ENCODE measurements at regions not wholly inside any gene's neighbourhood (a gene's known extent, or its start where the extent isn't known, plus 50 kb on each side); places are given as distances from the start of the nearest gene placed in this dataset.

GRCh38 chr5:116992681-116993080 is 418.1 kb upstream of the SEMA6A start:
- no peaks in the 10 kb centered on the region for H3K4me1 ChIP-seq (ENCODE audit: control insufficient read depth, low read depth, low read length)

GRCh38 chr5:116989995-116990394 is 415.4 kb upstream of the SEMA6A start:
- no peaks in the 10 kb centered on the region for H3K4me1 ChIP-seq (ENCODE audit: control insufficient read depth, low read depth, low read length)
- H3K9me3 ChIP-seq (ENCODE audit: control insufficient read depth, low read depth, low read length) = no peaks in the 10 kb centered on the region

More at GRCh38 chr5:116992681-116993080, 418.1 kb upstream of the SEMA6A start:
- Histone ChIP-seq H3K27me3 (ENCODE audit: control insufficient read depth, insufficient read depth, low read length) (no peaks in the 10 kb centered on the region), H3K9me3 (ENCODE audit: control insufficient read depth, low read depth, low read length) (no peaks in the 10 kb centered on the region), H3K36me3 (ENCODE audit: control insufficient read depth, low read depth, low read length) (no peaks in the 10 kb centered on the region), H3K4me3 (ENCODE audit: low read length) (no peak overlapping the region), H3K9ac (ENCODE audit: low read length) (no peak overlapping the region), H3K27ac (ENCODE audit: low read length) (no peak overlapping the region)

GRCh38 chr5:116982035-116982434 is 407.4 kb upstream of the SEMA6A start:
- H3K4me1 ChIP-seq (ENCODE audit: control insufficient read depth, low read depth, low read length) = no peaks in the 10 kb centered on the region
- no peaks in the 10 kb centered on the region for H3K27me3 ChIP-seq (ENCODE audit: control insufficient read depth, insufficient read depth, low read length)
- H3K9me3 ChIP-seq (ENCODE audit: control insufficient read depth, low read depth, low read length) = no peaks in the 10 kb centered on the region
- no peak overlapping the region for H3K4me3 ChIP-seq (ENCODE audit: low read length)
- no peak overlapping the region for H3K27ac ChIP-seq (ENCODE audit: low read length)
- no peak overlapping the region for H3K9ac ChIP-seq (ENCODE audit: low read length)
- no peaks in the 10 kb centered on the region for H3K36me3 ChIP-seq (ENCODE audit: control insufficient read depth, low read depth, low read length)

More at GRCh38 chr5:116989995-116990394, 415.4 kb upstream of the SEMA6A start:
- no peaks in the 10 kb centered on the region for H3K36me3 ChIP-seq (ENCODE audit: control insufficient read depth, low read depth, low read length)
- H3K4me3 ChIP-seq (ENCODE audit: low read length) = no peak overlapping the region
- no peak overlapping the region for H3K27ac ChIP-seq (ENCODE audit: low read length)
- H3K9ac ChIP-seq (ENCODE audit: low read length) = no peak overlapping the region
- H3K27me3 ChIP-seq (ENCODE audit: control insufficient read depth, insufficient read depth, low read length) = no peaks in the 10 kb centered on the region

DNA sequence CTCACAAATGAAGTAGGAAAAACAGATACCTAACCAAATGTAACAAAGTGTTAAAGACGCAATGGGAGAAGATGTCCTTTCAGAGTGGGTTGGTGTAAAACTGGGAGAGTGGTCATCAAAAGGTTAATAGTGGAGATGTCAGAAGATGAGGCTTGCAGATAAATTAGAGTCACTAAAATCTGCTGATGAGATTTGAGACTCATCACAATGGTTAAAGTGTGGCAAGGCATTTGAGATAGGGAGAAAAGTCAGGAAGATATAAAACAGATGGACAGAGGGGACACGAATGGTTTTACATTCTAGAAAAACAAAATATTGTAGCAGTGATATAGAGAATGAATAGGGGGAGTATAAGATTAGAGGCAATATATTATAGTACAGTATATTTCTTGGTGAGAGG is 406.0 kb upstream of the SEMA6A start:
- no peaks in the 10 kb centered on the region for H3K4me1 ChIP-seq (ENCODE audit: control insufficient read depth, low read depth, low read length)
- no peak overlapping the region for H3K27ac ChIP-seq (ENCODE audit: low read length)
- H3K27me3 ChIP-seq (ENCODE audit: control insufficient read depth, insufficient read depth, low read length) = no peaks in the 10 kb centered on the region
- H3K9me3 ChIP-seq (ENCODE audit: control insufficient read depth, low read depth, low read length) = no peaks in the 10 kb centered on the region
- no peak overlapping the region for H3K4me3 ChIP-seq (ENCODE audit: low read length)
- H3K9ac ChIP-seq (ENCODE audit: low read length) = no peak overlapping the region
- no peaks in the 10 kb centered on the region for H3K36me3 ChIP-seq (ENCODE audit: control insufficient read depth, low read depth, low read length)

DNA sequence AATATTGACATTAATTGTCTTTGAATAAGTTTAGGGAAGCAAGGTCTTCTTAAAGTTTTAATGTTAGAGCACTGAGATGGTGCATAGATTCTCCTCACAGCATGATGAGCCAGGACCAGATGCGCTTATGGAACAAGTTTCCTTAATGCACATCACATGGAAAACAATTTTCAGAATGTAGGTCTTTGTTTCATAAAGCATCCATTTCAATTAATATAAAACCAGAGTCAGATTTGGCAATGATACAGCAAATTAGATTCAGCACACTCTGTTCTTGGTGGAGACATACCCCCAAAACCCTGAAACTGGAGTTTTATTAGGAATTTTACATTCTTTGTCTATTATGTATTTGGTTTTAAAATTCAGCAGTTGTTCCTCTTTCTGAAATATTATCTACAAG is 402.1 kb upstream of the SEMA6A start:
- Histone ChIP-seq H3K9me3 (ENCODE audit: control insufficient read depth, low read depth, low read length) (no peaks in the 10 kb centered on the region), H3K4me3 (ENCODE audit: low read length) (no peak overlapping the region), H3K36me3 (ENCODE audit: control insufficient read depth, low read depth, low read length) (no peaks in the 10 kb centered on the region), H3K27me3 (ENCODE audit: control insufficient read depth, insufficient read depth, low read length) (no peaks in the 10 kb centered on the region), H3K27ac (ENCODE audit: low read length) (no peak overlapping the region), H3K4me1 (ENCODE audit: control insufficient read depth, low read depth, low read length) (no peaks in the 10 kb centered on the region), H3K9ac (ENCODE audit: low read length) (no peak overlapping the region)

- H3K27ac ChIP-seq (ENCODE audit: low read length) = no peak overlapping the region
- no peak overlapping the region for H3K9ac ChIP-seq (ENCODE audit: low read length)
These were observed 396.5 kb upstream of the SEMA6A start for GRCh38 chr5:116971131-116971530.

GRCh38 chr5:116970318-116970717 is 395.7 kb upstream of the SEMA6A start:
- Histone ChIP-seq H3K27me3 (ENCODE audit: control insufficient read depth, insufficient read depth, low read length) (no peaks in the 10 kb centered on the region), H3K36me3 (ENCODE audit: control insufficient read depth, low read depth, low read length) (no peaks in the 10 kb centered on the region), H3K4me3 (ENCODE audit: low read length) (no peak overlapping the region), H3K27ac (ENCODE audit: low read length) (no peak overlapping the region), H3K4me1 (ENCODE audit: control insufficient read depth, low read depth, low read length) (peaks cover 18% of the 10 kb centered on the region), H3K9ac (ENCODE audit: low read length) (no peak overlapping the region), H3K9me3 (ENCODE audit: control insufficient read depth, low read depth, low read length) (no peaks in the 10 kb centered on the region)

More at GRCh38 chr5:116971131-116971530, 396.5 kb upstream of the SEMA6A start:
- H3K36me3 ChIP-seq (ENCODE audit: control insufficient read depth, low read depth, low read length) = no peaks in the 10 kb centered on the region
- peaks cover 18% of the 10 kb centered on the region for H3K4me1 ChIP-seq (ENCODE audit: control insufficient read depth, low read depth, low read length)
- no peak overlapping the region for H3K4me3 ChIP-seq (ENCODE audit: low read length)
- H3K9me3 ChIP-seq (ENCODE audit: control insufficient read depth, low read depth, low read length) = no peaks in the 10 kb centered on the region
- H3K27me3 ChIP-seq (ENCODE audit: control insufficient read depth, insufficient read depth, low read length) = no peaks in the 10 kb centered on the region

DNA sequence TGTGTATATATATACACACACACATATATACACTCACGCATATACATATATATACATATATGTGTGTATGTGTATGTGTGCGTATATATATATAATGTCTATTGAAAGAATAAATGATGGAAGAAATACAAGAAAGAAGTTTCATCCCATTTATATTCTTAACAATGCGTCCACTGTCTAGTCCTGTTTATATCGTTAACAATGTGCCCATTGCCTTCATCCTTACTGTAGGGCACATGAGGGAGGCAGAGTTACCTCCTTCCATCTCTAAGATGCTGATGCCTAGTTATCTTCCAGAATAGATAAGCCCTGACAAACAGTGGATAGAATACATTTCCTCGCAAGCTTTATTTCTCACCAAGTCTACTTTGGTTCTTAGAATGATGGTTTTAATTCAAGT is 389.8 kb upstream of the SEMA6A start:
- H3K27ac ChIP-seq (ENCODE audit: low read length) = no peak overlapping the region
- H3K4me3 ChIP-seq (ENCODE audit: low read length) = no peak overlapping the region
- no peaks in the 10 kb centered on the region for H3K27me3 ChIP-seq (ENCODE audit: control insufficient read depth, insufficient read depth, low read length)
- no peaks in the 10 kb centered on the region for H3K9me3 ChIP-seq (ENCODE audit: control insufficient read depth, low read depth, low read length)
- H3K4me1 ChIP-seq (ENCODE audit: control insufficient read depth, low read depth, low read length) = peaks cover under 1% of the 10 kb centered on the region
- no peaks in the 10 kb centered on the region for H3K36me3 ChIP-seq (ENCODE audit: control insufficient read depth, low read depth, low read length)
- no peak overlapping the region for H3K9ac ChIP-seq (ENCODE audit: low read length)

GRCh38 chr5:116961021-116961420 is 386.4 kb upstream of the SEMA6A start:
- Histone ChIP-seq H3K27me3 (ENCODE audit: control insufficient read depth, insufficient read depth, low read length) (no peaks in the 10 kb centered on the region), H3K4me3 (ENCODE audit: low read length) (no peak overlapping the region), H3K4me1 (ENCODE audit: control insufficient read depth, low read depth, low read length) (no peaks in the 10 kb centered on the region), H3K36me3 (ENCODE audit: control insufficient read depth, low read depth, low read length) (no peaks in the 10 kb centered on the region), H3K9me3 (ENCODE audit: control insufficient read depth, low read depth, low read length) (no peaks in the 10 kb centered on the region), H3K9ac (ENCODE audit: low read length) (no peak overlapping the region), H3K27ac (ENCODE audit: low read length) (no peak overlapping the region)

DNA sequence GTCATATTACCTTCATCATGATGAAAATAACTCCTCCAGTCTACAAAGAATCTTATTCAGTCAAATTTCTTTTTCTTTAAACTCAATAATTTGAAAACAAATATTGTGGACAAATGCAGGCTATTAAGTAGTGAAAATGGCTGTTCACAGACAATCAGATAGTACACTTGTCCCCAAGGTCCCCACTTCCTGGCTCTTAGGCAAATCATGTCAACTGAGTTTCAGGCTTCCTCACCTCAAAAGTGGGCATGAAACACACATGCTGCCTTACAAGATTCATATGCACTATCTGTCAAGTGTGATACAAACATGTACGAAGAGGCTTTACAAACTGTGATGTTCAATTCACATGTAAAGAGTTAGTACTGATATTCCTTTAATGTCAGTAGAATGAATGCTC is 385.2 kb upstream of the SEMA6A start:
- Histone ChIP-seq H3K9me3 (ENCODE audit: control insufficient read depth, low read depth, low read length) (no peaks in the 10 kb centered on the region), H3K36me3 (ENCODE audit: control insufficient read depth, low read depth, low read length) (no peaks in the 10 kb centered on the region), H3K4me1 (ENCODE audit: control insufficient read depth, low read depth, low read length) (no peaks in the 10 kb centered on the region), H3K27ac (ENCODE audit: low read length) (no peak overlapping the region), H3K4me3 (ENCODE audit: low read length) (no peak overlapping the region), H3K27me3 (ENCODE audit: control insufficient read depth, insufficient read depth, low read length) (no peaks in the 10 kb centered on the region), H3K9ac (ENCODE audit: low read length) (no peak overlapping the region)

- no peaks in the 10 kb centered on the region for H3K9me3 ChIP-seq (ENCODE audit: control insufficient read depth, low read depth, low read length)
- no peak overlapping the region for H3K4me3 ChIP-seq (ENCODE audit: low read length)
- H3K27me3 ChIP-seq (ENCODE audit: control insufficient read depth, insufficient read depth, low read length) = no peaks in the 10 kb centered on the region
- H3K27ac ChIP-seq (ENCODE audit: low read length) = peak overlapping the region; percentile 88
- H3K4me1 ChIP-seq (ENCODE audit: control insufficient read depth, low read depth, low read length) = peaks cover 16% of the 10 kb centered on the region
- H3K9ac ChIP-seq (ENCODE audit: low read length) = peak overlapping the region; percentile 59
- no peaks in the 10 kb centered on the region for H3K36me3 ChIP-seq (ENCODE audit: control insufficient read depth, low read depth, low read length)
These were observed 378.8 kb upstream of the SEMA6A start for GRCh38 chr5:116953251-116953930.

DNA sequence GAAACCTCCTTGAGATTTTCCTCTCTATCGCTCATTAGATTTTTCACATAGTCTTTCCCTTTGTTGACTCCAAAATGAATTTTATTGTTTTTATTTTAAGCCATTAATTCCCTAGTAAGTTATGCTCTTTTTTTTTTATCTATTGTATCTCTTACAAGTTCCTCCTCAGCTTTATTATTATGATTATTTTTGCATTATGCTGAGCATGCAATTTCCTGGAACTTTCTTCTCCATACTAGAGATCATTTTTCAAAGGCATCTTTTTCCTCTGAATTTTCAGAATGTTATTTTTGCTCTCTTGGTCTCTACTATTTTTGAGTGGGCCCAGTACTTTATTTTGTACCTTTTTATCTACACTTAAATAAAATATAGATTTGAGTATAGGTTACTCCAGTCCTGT is 376.6 kb upstream of the SEMA6A start:
- no peaks in the 10 kb centered on the region for H3K27me3 ChIP-seq (ENCODE audit: control insufficient read depth, insufficient read depth, low read length)
- no peak overlapping the region for H3K27ac ChIP-seq (ENCODE audit: low read length)
- H3K4me3 ChIP-seq (ENCODE audit: low read length) = no peak overlapping the region
- no peak overlapping the region for H3K9ac ChIP-seq (ENCODE audit: low read length)
- H3K36me3 ChIP-seq (ENCODE audit: control insufficient read depth, low read depth, low read length) = no peaks in the 10 kb centered on the region
- no peaks in the 10 kb centered on the region for H3K9me3 ChIP-seq (ENCODE audit: control insufficient read depth, low read depth, low read length)
- H3K4me1 ChIP-seq (ENCODE audit: control insufficient read depth, low read depth, low read length) = peaks cover 16% of the 10 kb centered on the region
